Karpas-422 (cell line): ENCODE measurements at regions not wholly inside any gene's neighbourhood (a gene's known extent, or its start where the extent isn't known, plus 50 kb on each side); places are given as distances from the start of the nearest gene placed in this dataset.

ENCODE experiments used
- DNase-seq: peaks from one replicate; pipeline ENCODE4 v3.0.0-alpha.2; 2015
- H2AFZ ChIP-seq: fragments of 200-600 bp; sonication (generic); 2 replicates; pipeline ENCODE4 v1.6.1; 2014; ENCODE audit warnings: antibody characterized with exemption, low read length, mixed read lengths
- H3K27ac ChIP-seq: fragments of 200-600 bp; sonication (generic); 2 replicates; pipeline ENCODE4 v1.5.1; 2014; ENCODE audit warnings: mild to moderate bottlenecking, low read length, moderate library complexity
- H3K27me3 ChIP-seq: fragments of 200-600 bp; sonication (generic); 2 replicates; pipeline ENCODE4 v1.6.1; 2014; ENCODE audit warnings: low read length, mixed read lengths
- H3K36me3 ChIP-seq: fragments of 200-600 bp; sonication (generic); 2 replicates; pipeline ENCODE4 v1.6.1; 2014; ENCODE audit warnings: low read length, mixed read lengths; ENCODE audit not compliant: insufficient read depth
- H3K4me1 ChIP-seq: fragments of 200-600 bp; sonication (generic); 2 replicates; pipeline ENCODE4 v1.6.1; 2014; ENCODE audit warnings: mild to moderate bottlenecking, low read length, mixed read lengths
- H3K4me2 ChIP-seq: fragments of 200-600 bp; sonication (generic); 2 replicates; pipeline ENCODE4 v1.6.1; 2014; ENCODE audit warnings: low read length, low read depth, mild to moderate bottlenecking; ENCODE audit not compliant: poor library complexity, severe bottlenecking
- H3K4me3 ChIP-seq: fragments of 200-600 bp; sonication (generic); 2 replicates; pipeline ENCODE4 v1.5.1; 2014; ENCODE audit warnings: mild to moderate bottlenecking, antibody characterized with exemption, low read length, mixed read lengths
- H3K79me2 ChIP-seq: fragments of 200-600 bp; sonication (generic); 2 replicates; pipeline ENCODE4 v1.6.1; 2014; ENCODE audit warnings: mild to moderate bottlenecking, low read length, mixed read lengths
- H3K9ac ChIP-seq: fragments of 200-600 bp; sonication (generic); 2 replicates; pipeline ENCODE4 v1.6.0; 2014; ENCODE audit warnings: low read length
- H3K9me2 ChIP-seq: fragments of 200-600 bp; sonication (generic), shearing (Covaris generic); replicated peaks from 2 replicates; pipeline ENCODE4 v1.6.0; 2014; ENCODE audit warnings: mild to moderate bottlenecking, low read length, moderate library complexity; ENCODE audit not compliant: insufficient read depth
- H3K9me3 ChIP-seq: fragments of 300-700, 200-600 bp; sonication (generic); 2 replicates; pipeline ENCODE4 v1.6.1; 2014; ENCODE audit warnings: low read length, mixed read lengths
- H4K20me1 ChIP-seq: fragments of 200-600 bp; sonication (generic); 2 replicates; pipeline ENCODE4 v1.6.1; 2014; ENCODE audit warnings: mild to moderate bottlenecking, antibody characterized with exemption, low read length, low read depth; ENCODE audit not compliant: insufficient read depth

DNA sequence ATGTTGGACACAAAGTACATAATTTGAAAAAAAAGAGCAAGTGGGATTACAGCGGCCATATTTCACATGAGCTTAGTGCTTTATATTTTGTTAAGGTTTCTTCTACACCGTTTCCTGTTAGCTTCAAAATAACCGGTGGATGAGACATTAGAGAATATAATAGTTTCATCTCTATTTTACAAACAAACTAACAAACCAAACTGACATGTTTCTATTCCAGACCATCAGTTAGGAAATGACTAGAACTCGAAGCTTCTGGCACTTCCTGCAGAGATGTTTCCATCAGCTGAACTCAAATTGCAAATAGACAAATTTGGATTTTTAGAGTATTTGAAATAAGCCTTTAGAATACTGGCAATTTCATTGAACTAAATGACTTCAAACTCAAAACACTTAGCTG is 86.5 kb downstream of the MTRR start:
- Histone ChIP-seq H3K4me3 (no peak overlapping the region), H3K4me1 (peaks cover 8% of the 10 kb centered on the region), H3K4me2 (no peak overlapping the region), H3K9ac (no peak overlapping the region), H3K27me3 (no peaks in the 10 kb centered on the region), H3K9me3 (no peaks in the 10 kb centered on the region), H3K27ac (no peak overlapping the region), H2AFZ (no peak overlapping the region), H3K79me2 (no peaks in the 10 kb centered on the region), H3K36me3 (no peaks in the 10 kb centered on the region), H4K20me1 (no peaks in the 10 kb centered on the region), H3K9me2 (no peaks in the 10 kb centered on the region)
- DNase-seq = no peak

- Histone ChIP-seq H3K9ac (no peak overlapping the region), H3K4me2 (no peak overlapping the region), H3K4me3 (no peak overlapping the region), H3K27ac (no peak overlapping the region), H3K9me2 (no peaks in the 10 kb centered on the region), H3K36me3 (no peaks in the 10 kb centered on the region), H4K20me1 (no peaks in the 10 kb centered on the region), H3K9me3 (no peaks in the 10 kb centered on the region), H2AFZ (no peak overlapping the region), H3K27me3 (no peaks in the 10 kb centered on the region), H3K79me2 (no peaks in the 10 kb centered on the region), H3K4me1 (peaks cover 9% of the 10 kb centered on the region)
- no peak for DNase-seq
Measured at GRCh38 chr5:7957329-7957728, 88.4 kb downstream of the MTRR start.

- H3K9me2 ChIP-seq = no peaks in the 10 kb centered on the region
- no peak overlapping the region for H3K9ac ChIP-seq
- H2AFZ ChIP-seq = no peak overlapping the region
- H3K36me3 ChIP-seq = no peaks in the 10 kb centered on the region
- H3K4me2 ChIP-seq = peak overlapping the region; percentile 2
- no peak for DNase-seq
- peaks cover 9% of the 10 kb centered on the region for H3K4me1 ChIP-seq
- no peaks in the 10 kb centered on the region for H3K79me2 ChIP-seq
- no peak overlapping the region for H3K27ac ChIP-seq
- H4K20me1 ChIP-seq = no peaks in the 10 kb centered on the region
- H3K27me3 ChIP-seq = no peaks in the 10 kb centered on the region
- no peaks in the 10 kb centered on the region for H3K9me3 ChIP-seq
- H3K4me3 ChIP-seq = no peak overlapping the region
Measured at GRCh38 chr5:7960142-7960541, 91.2 kb downstream of the MTRR start.

- Histone ChIP-seq H3K4me2 (no peak overlapping the region), H3K36me3 (no peaks in the 10 kb centered on the region), H3K9me3 (no peaks in the 10 kb centered on the region), H3K27me3 (no peaks in the 10 kb centered on the region), H2AFZ (no peak overlapping the region), H3K4me1 (peaks cover 9% of the 10 kb centered on the region), H3K9me2 (no peaks in the 10 kb centered on the region), H4K20me1 (no peaks in the 10 kb centered on the region), H3K27ac (no peak overlapping the region), H3K4me3 (no peak overlapping the region), H3K9ac (no peak overlapping the region), H3K79me2 (no peaks in the 10 kb centered on the region)
- DNase-seq = no peak
Measured at GRCh38 chr5:7961540-7961939, 92.6 kb downstream of the MTRR start.

DNA sequence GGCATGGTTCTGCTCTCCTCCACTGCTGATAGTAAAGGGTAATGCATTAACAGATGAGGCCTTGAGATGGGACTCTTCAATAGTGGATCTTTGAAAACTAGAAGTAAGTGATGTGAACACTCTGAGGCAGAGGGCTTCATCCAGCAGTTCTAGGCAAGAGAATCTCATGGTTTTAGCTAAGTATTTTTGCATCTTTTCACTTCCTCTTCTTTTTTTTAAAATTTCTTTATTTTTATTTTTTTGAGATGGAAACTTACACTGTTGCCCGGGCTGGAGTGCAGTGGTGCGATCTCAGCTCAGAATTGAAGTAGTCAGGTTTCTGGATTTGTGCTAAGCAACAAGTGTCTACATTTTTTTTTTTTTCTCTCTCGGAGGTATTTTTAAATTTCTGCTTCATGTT is 101.9 kb downstream of the MTRR start:
- Histone ChIP-seq H2AFZ (peak overlapping the region; percentile 68; the same call in 1 of the 2 replicates), H3K4me3 (no peak overlapping the region), H3K27ac (no peak overlapping the region; the same call in 1 of the 2 replicates), H3K27me3 (no peaks in the 10 kb centered on the region), H3K79me2 (no peaks in the 10 kb centered on the region), H4K20me1 (no peaks in the 10 kb centered on the region), H3K4me1 (peaks cover 12% of the 10 kb centered on the region), H3K9me2 (no peaks in the 10 kb centered on the region), H3K9ac (no peak overlapping the region), H3K9me3 (no peaks in the 10 kb centered on the region), H3K36me3 (no peaks in the 10 kb centered on the region), H3K4me2 (peak overlapping the region; percentile 13)
- peak; percentile 62 for DNase-seq

GRCh38 chr5:7976411-7977190 is 107.7 kb downstream of the MTRR start:
- Histone ChIP-seq H3K9me3 (no peaks in the 10 kb centered on the region), H3K9ac (no peak overlapping the region), H4K20me1 (no peaks in the 10 kb centered on the region), H3K4me2 (no peak overlapping the region), H3K4me3 (no peak overlapping the region), H2AFZ (no peak overlapping the region), H3K27me3 (no peaks in the 10 kb centered on the region), H3K79me2 (no peaks in the 10 kb centered on the region), H3K4me1 (peaks cover 17% of the 10 kb centered on the region), H3K9me2 (no peaks in the 10 kb centered on the region), H3K27ac (no peak overlapping the region), H3K36me3 (no peaks in the 10 kb centered on the region)
- no peak for DNase-seq

GRCh38 chr5:7978114-7978513 is 109.2 kb downstream of the MTRR start:
- no peak overlapping the region for H3K9ac ChIP-seq
- peak; percentile 7 for DNase-seq
- no peak overlapping the region for H3K27ac ChIP-seq
- peaks cover 25% of the 10 kb centered on the region for H3K4me1 ChIP-seq
- H3K9me2 ChIP-seq = no peaks in the 10 kb centered on the region
- H3K4me3 ChIP-seq = no peak overlapping the region
- H3K79me2 ChIP-seq = no peaks in the 10 kb centered on the region
- no peaks in the 10 kb centered on the region for H3K9me3 ChIP-seq
- H3K4me2 ChIP-seq = no peak overlapping the region
- H3K27me3 ChIP-seq = no peaks in the 10 kb centered on the region
- H3K36me3 ChIP-seq = no peaks in the 10 kb centered on the region
- H4K20me1 ChIP-seq = no peaks in the 10 kb centered on the region
- no peak overlapping the region for H2AFZ ChIP-seq

- Histone ChIP-seq H3K9me3 (no peaks in the 10 kb centered on the region), H3K4me1 (peaks cover 25% of the 10 kb centered on the region), H4K20me1 (no peaks in the 10 kb centered on the region), H3K79me2 (no peaks in the 10 kb centered on the region), H3K27ac (no peak overlapping the region), H3K4me3 (no peak overlapping the region), H3K36me3 (no peaks in the 10 kb centered on the region), H3K9me2 (no peaks in the 10 kb centered on the region), H3K4me2 (no peak overlapping the region), H2AFZ (no peak overlapping the region), H3K27me3 (no peaks in the 10 kb centered on the region), H3K9ac (no peak overlapping the region)
- DNase-seq = peak; percentile 9
Measured at GRCh38 chr5:7978991-7979390, 110.0 kb downstream of the MTRR start.
